NCI-H524 (cell line): ENCODE measurements at regions not wholly inside any gene's neighbourhood (a gene's known extent, or its start where the extent isn't known, plus 50 kb on each side); places are given as distances from the start of the nearest gene placed in this dataset.
"Not testable (repeated sequence)": the region's sequence is repeated elsewhere in the genome, so short reads cannot be mapped to it uniquely, and the experiment has no call there.

Experiments used
- DNase-seq, 2 experiments: peaks; one replicate each; lab custom pipeline; 2025; lab: John Stamatoyannopoulos, UW

- DNase-seq = not testable (repeated sequence)
Measured at GRCh38 chr5:109283086-109283485, 126.7 kb downstream of the PJA2 start.

DNA sequence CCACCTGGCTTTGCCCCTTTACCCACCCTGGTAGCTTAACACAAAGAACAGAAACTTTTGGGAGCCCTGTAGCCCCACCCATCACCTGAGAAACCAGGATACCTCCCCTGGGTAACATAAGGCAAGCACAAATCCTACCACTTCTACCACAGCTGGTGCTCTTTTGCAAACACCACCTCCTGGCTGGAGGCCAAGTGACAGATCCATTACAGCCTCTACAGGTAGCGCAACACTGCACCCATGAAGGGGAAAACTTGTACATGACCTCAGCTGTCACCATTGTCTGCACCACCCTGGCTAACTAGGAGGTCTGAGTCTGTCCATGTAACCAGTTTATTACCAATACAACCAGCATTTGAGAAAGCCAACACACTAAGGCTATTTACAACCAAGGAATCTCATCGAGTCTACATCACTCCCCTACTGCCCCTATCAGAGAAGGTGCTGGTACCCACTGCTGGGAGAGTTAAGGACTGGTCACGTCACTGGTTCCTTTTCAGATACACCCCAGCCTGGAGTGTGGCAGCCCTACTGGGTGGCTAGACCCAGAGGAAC, 128.6 kb downstream of the PJA2 start:
- DNase-seq = peak; percentile 86 to 97

DNA sequence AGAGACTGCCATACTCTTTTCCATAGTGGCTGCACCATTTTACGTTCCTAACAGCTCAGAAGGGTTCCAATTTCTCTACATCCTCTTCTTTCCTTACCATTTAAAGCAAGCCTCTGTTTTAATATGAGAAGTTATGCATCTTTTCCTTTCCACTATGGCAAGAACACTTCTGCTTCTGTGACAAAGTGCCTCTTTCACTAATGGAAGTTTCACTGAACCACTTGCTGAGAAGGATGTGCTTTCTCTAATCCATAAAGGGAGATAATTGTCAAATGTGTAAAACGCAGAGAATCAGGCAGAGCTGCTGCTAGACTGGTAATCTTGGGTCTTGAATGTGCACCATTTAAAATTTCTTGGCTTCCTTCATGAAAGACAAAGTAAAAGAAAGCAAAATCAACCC, 131.6 kb downstream of the PJA2 start:
- DNase-seq = no peak

GRCh38 chr5:109275919-109276318, 133.9 kb downstream of the PJA2 start:
- no peak for DNase-seq

DNA sequence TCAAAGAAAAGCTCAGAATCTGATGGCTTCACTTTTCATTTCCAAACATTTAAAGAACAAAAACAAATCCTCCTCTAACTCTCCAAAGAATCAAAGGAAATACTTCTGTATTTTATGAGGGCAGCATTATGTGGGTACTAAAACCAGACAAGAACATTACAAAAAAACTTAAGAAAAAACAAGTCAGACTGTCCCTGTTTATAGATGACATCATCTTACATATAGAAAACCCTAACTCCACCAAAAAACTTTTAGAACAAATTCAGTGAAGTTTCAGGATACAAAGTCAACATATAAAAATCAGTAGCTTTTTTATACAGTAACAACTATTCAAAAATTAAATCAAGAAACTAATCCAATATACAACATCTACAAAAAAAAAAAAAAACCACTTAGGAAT, 136.2 kb downstream of the PJA2 start:
- no peak for DNase-seq

DNA sequence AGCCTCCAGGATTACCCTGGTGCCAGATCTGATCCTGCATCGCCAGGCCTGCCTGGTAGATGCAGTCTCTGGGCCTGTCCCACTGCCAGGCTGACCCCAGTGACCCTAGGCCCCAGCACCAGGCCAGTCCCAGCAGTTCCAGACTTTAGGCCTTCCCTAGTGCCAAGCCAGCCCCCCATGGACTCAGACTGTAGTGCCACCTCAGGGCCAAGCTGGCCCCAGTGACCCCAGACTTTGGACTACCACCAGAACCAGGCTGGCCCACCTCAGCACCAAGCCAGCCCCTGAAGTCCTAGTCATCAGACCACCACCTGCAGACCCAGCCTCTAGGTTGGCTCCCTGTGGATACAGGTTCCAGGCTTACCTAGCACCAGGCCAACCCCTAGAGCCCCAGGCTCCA, 142.5 kb downstream of the PJA2 start:
- no peak for DNase-seq

DNA sequence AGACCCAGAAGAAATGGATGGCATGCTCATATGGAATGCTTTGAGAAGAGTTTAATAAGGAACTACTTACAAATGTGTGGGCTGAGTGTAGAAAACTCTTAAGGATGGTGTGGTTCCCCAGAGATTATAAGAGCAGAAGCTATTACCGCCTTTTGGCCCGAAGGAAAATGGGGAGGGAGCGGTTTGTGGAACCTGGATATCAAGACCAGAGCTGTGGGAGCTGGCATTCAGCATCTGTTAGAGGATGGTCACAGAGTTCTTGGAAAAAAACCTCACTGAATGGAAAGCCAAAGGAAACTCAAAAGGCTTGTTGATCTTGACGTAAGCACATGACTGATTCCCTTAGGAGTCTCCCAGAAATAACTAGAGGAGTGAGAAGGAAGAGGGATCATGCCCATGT, 151.0 kb downstream of the PJA2 start:
- no peak for DNase-seq

DNA sequence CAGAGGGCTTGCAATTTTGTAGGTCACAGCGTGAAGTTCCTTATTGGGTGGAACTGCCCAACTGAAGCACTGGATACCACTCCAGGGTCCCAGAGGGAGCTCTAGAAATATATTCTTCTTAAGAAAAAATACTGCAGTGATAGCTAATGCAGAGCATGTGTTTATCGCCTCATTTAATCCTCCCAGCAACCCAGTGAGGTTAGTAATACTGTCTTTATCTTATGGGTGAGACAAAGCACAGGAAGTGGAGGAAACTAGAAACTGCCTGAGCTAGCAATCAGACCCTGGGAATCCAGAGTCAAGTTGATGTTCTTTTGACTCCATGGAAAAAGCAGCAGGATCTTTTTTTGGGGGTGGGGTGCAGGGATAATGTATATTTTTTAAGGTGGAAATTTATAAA, 153.3 kb downstream of the PJA2 start:
- DNase-seq = no peak

- no peak for DNase-seq
Measured at GRCh38 chr5:109254511-109254910, 155.3 kb downstream of the PJA2 start.

- DNase-seq = no peak
Measured at GRCh38 chr5:109253262-109253661, 156.5 kb downstream of the PJA2 start.

GRCh38 chr5:109252731-109253130, 157.0 kb downstream of the PJA2 start:
- no peak for DNase-seq

- peak; percentile 34 to 53 for DNase-seq
Measured at GRCh38 chr5:109250533-109251329, 159.0 kb downstream of the PJA2 start.

DNA sequence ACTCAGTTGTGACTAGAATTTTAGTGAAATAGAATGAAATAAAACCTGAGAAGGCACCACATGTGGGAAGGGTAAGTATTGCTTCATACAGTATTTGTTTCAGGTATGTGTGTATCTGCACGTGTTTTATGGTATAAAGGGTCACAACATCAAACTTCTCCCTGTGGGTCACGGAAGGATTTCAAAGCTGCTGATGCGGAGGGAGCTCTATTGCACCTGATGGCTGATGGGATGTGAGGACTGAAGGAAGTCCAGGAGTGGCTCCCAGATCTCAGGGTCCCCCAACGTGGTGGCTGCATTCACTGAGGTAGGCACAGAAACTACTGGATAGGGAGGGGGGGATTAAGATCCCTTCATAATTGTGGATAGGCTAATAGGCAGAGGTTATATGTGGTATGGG, 159.7 kb downstream of the PJA2 start:
- DNase-seq = no peak

DNA sequence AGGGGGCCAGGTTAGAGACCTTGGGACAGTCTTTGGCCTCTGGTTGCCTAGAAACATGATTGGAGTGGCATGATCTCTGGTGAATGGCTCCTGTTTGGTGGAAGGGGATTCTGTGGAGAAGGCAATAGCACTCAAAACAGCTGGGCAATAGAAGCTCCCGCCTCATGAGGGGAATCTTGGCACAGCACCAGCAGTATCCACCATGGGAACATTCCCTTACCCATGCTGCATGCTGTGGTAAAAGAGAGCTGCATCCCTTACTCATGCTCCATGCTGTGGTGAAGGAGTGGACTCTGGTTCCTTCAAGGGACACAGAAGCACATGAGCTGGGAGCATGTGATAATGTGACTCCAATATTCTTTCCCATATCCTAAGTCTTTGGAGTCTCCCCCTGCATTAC, 160.6 kb downstream of the PJA2 start:
- DNase-seq = no peak

DNA sequence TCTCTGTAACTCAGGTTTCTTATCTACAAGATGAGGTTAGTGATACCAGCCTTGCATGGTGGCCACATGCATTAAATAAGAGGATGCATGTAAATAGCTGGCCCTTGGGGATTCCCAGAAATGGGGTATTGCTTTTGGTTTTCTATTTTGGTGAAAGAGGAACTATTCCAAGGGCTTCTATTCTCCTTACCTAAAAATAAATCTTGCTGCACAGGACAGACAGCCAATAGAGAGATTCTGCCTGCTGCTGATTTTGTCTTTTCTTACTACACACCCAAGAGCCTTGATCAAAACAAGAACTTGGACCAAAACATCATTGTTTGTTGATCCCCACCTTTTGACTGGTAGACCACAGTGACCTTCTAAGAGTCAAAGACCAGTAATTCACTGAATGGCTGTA, 161.8 kb downstream of the PJA2 start:
- DNase-seq = no peak

DNA sequence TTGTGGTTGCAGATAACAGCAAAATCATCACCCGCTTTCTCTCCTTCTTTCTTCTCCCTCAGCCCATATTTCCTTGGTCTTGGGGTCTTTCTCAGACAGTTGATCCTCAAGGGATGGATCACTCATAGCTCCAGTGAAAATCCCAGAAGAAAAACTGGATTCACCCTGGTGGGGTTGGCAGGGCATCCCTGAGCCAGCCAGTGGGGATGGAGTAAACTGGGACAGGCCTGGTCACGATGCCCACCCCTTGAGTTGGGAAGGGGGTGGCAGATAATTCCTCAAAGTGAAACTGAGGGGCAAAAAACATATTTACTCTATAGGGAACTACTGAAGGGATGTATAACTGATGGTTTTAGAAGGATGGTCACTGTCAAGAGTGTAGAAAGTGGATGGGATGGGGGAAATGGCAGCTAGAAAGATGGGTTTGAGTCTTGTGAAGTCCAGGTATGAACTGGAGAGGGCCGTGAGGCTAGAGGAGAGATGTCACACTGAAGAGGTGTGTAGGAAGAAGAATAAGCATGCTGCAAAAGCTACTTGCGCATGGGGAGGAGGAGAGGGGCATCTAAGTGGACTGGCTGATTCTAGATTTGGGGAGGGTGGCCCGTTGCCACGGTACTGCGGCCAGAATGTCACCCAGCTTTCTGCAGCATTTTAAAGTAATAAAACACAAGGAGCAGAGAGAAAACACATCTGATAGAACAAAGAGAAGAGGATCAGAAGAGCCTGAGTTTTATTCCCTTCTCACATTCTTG, 162.8 kb downstream of the PJA2 start:
- no peak for DNase-seq
